ENCODE measurements at regions not wholly inside any gene's neighbourhood (a gene's known extent, or its start where the extent isn't known, plus 50 kb on each side); places are given as distances from the start of the nearest gene placed in this dataset.

DNA sequence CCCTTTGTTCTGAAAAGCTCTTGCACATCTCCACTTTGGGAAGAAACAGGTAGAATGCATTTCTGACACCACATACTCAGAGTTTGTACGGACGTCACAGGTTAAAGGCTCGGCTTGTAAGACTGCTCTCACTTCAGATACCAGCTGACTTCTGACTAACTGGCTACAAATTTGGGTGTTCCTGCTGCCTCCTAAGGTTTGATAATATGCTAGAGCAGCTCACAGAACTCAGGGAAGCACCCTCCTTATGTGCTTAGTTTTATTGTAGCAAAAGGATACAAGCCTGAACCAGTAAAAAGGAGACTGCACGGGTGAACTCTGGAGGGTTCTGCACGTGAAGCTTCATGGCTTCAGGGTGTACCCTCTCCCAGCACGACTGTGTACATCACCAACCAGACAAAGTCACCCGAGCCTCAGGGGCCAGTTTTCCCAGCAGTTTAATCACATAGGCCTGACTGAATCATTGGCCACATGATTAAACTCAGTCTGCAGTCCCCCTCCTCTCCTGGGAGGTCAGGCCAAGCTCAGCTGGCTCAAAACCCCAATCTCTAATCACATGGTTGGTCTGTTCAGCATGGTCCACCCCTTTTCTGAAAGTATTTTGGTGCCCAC is 749.5 kb upstream of the RAB6C start:
- TF ChIP-seq, protein P1, sequence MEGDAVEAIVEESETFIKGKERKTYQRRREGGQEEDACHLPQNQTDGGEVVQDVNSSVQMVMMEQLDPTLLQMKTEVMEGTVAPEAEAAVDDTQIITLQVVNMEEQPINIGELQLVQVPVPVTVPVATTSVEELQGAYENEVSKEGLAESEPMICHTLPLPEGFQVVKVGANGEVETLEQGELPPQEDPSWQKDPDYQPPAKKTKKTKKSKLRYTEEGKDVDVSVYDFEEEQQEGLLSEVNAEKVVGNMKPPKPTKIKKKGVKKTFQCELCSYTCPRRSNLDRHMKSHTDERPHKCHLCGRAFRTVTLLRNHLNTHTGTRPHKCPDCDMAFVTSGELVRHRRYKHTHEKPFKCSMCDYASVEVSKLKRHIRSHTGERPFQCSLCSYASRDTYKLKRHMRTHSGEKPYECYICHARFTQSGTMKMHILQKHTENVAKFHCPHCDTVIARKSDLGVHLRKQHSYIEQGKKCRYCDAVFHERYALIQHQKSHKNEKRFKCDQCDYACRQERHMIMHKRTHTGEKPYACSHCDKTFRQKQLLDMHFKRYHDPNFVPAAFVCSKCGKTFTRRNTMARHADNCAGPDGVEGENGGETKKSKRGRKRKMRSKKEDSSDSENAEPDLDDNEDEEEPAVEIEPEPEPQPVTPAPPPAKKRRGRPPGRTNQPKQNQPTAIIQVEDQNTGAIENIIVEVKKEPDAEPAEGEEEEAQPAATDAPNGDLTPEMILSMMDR (IDR thresholded peaks at IDR 0.05), result no peak
- TF ChIP-seq EP300 (IDR thresholded peaks at IDR 0.05) (no peak), POLR2A (IDR thresholded peaks at IDR 0.05) (no peak)

Data from ovary (tissue), 3 donors.